ENCODE measurements at regions not wholly inside any gene's neighbourhood (a gene's known extent, or its start where the extent isn't known, plus 50 kb on each side); places are given as distances from the start of the nearest gene placed in this dataset.

GRCh38 chr14:59009967-59010366, 178.5 kb upstream of the DAAM1 start:
- TF ChIP-seq CTCF (IDR thresholded peaks at IDR 0.05) (no peak), POLR2A (IDR thresholded peaks at IDR 0.05) (no peak), EP300 (IDR thresholded peaks at IDR 0.05) (no peak)
